ENCODE measurements at regions not wholly inside any gene's neighbourhood (a gene's known extent, or its start where the extent isn't known, plus 50 kb on each side); places are given as distances from the start of the nearest gene placed in this dataset.

DNA sequence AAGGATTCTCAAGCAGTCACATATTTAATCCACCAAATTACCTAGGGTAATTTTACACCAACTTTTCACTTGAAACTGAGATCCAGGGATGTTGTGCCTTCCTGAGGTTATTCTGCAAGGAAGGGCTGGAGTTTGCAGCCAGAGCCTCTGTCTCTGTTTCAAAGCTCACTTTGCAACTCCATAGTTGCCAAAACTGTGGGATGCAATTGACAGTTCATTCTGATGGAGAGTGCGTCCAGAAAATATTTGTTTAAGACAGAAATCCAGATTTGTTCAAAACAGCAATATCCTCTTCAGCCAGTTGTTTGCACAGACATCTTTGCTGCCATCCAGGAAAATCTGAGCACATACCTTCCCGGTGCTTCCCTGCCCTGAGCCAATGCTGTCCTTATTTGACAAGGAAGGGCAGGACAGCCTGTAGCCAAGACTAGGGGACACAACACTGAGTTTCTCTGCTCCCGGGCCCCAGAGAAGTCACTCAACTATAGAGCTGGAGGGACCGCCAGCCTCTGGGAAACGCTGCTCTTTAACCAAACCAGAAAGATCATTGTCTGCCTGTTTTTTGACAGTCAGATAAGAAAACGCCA, 297.4 kb downstream of the HIVEP2 start:
- no peak for DNase-seq
- no peak overlapping the region for H3K27ac ChIP-seq (ENCODE audit: low read length in 2 of 2)
- no peaks in the 10 kb centered on the region for H3K36me3 ChIP-seq (replicated peaks in 1 of 2; ENCODE audit: control extremely low read depth in 1 of 2, control insufficient read depth in 1 of 2, extremely low read depth in 1 of 2, insufficient read depth in 2 of 2, low read length in 1 of 2)
- 77% methylated on average over 5 of the region's 6 CpGs for WGBS (ENCODE audit: insufficient coverage)
- intact Hi-C loops (cut with micrococcal nuclease), result no loop called here
- TF ChIP-seq EZH2 (IDR thresholded peaks at IDR 0.05; ENCODE audit: borderline replicate concordance, insufficient read depth, low read depth, low read length, poor library complexity, severe bottlenecking), result no peak
- TF ChIP-seq, protein P1, sequence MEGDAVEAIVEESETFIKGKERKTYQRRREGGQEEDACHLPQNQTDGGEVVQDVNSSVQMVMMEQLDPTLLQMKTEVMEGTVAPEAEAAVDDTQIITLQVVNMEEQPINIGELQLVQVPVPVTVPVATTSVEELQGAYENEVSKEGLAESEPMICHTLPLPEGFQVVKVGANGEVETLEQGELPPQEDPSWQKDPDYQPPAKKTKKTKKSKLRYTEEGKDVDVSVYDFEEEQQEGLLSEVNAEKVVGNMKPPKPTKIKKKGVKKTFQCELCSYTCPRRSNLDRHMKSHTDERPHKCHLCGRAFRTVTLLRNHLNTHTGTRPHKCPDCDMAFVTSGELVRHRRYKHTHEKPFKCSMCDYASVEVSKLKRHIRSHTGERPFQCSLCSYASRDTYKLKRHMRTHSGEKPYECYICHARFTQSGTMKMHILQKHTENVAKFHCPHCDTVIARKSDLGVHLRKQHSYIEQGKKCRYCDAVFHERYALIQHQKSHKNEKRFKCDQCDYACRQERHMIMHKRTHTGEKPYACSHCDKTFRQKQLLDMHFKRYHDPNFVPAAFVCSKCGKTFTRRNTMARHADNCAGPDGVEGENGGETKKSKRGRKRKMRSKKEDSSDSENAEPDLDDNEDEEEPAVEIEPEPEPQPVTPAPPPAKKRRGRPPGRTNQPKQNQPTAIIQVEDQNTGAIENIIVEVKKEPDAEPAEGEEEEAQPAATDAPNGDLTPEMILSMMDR (IDR thresholded peaks at IDR 0.05), result no peak
- H3K79me2 ChIP-seq (ENCODE audit: control insufficient read depth, insufficient read depth, low read length), result no peaks in the 10 kb centered on the region
- no peak overlapping the region for H3K9ac ChIP-seq (ENCODE audit: low read length)
- no peak overlapping the region for H3K4me3 ChIP-seq (ENCODE audit: control extremely low read depth in 1 of 5, extremely low read depth in 1 of 5, insufficient read depth in 1 of 5, low read depth in 2 of 5, low read length in 4 of 5)
- no peak overlapping the region for H2AFZ ChIP-seq (ENCODE audit: insufficient read depth, low read depth, low read length, poor library complexity, severe bottlenecking)
- H3K9me3 Mint-ChIP-seq (ENCODE audit: insufficient read depth), result no peaks in the 10 kb centered on the region
- no peak overlapping the region for H3K27ac Mint-ChIP-seq
- no peak overlapping the region for H3K4me2 ChIP-seq (replicated peaks; ENCODE audit: low read depth, low read length, poor library complexity, severe bottlenecking)
- no peaks in the 10 kb centered on the region for H3K4me1 Mint-ChIP-seq
- ATAC-seq (ENCODE audit: low read depth), result no peak
- POLR2A ChIA-PET, result no interaction called here
- CTCF ChIA-PET, result no interaction called here
- H3K27me3 Mint-ChIP-seq, result peaks cover 17% of the 10 kb centered on the region
- no peaks in the 10 kb centered on the region for H3K27me3 ChIP-seq (replicated peaks in 1 of 4; ENCODE audit: control extremely low read depth in 1 of 4, control insufficient read depth in 3 of 4, insufficient read depth in 4 of 4, low read length in 3 of 4)
- H4K20me1 ChIP-seq (ENCODE audit: control insufficient read depth, insufficient read depth, low read length, poor library complexity, severe bottlenecking), result no peaks in the 10 kb centered on the region
- H3K4me3 Mint-ChIP-seq, result no peak overlapping the region
- H3K9me3 ChIP-seq (ENCODE audit: control extremely low read depth in 1 of 3, control insufficient read depth in 2 of 3, insufficient read depth in 1 of 3, low read length in 2 of 3), result no peaks in the 10 kb centered on the region
- no peaks in the 10 kb centered on the region for H3K4me1 ChIP-seq (ENCODE audit: control insufficient read depth in 2 of 2, insufficient read depth in 2 of 2, low read length in 2 of 2)

DNA sequence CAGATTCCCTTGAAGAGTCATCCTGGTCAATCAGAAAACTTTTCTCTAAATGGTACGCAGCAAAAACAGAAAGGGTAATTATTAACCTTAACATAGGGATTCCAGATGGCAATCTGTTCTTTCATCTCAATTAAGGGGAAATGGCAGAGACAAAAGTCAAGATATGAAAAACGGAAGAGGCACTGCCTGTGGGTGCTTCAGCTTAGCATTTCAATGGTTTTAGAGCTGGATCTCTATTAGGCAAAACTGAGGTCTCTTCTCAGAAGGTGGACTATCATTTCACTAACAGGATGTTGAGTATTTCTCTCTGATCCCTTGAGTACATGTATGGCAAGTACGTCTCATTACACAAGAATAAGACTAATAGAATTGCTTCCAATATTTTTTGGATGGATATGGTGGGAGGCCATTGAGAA, 296.9 kb downstream of the HIVEP2 start:
- intact Hi-C loops (cut with micrococcal nuclease), result no loop called here
- CTCF ChIA-PET, result interaction anchor here (1.4 kb wide), 1 partner anchor 80 kb away, joined by 3 read pairs; no protein-coding TSS in a partner anchor
- Mint-ChIP-seq H3K27me3 (peaks cover 17% of the 10 kb centered on the region), H3K4me1 (no peaks in the 10 kb centered on the region), H3K4me3 (no peak overlapping the region), H3K27ac (no peak overlapping the region), H3K9me3 (ENCODE audit: insufficient read depth) (no peaks in the 10 kb centered on the region)
- no peaks in the 10 kb centered on the region for H3K27me3 ChIP-seq (replicated peaks in 1 of 4; ENCODE audit: control extremely low read depth in 1 of 4, control insufficient read depth in 3 of 4, insufficient read depth in 4 of 4, low read length in 3 of 4)
- H3K4me1 ChIP-seq (ENCODE audit: control insufficient read depth in 2 of 2, insufficient read depth in 2 of 2, low read length in 2 of 2), result no peaks in the 10 kb centered on the region
- no peaks in the 10 kb centered on the region for H3K9me3 ChIP-seq (ENCODE audit: control extremely low read depth in 1 of 3, control insufficient read depth in 2 of 3, insufficient read depth in 1 of 3, low read length in 2 of 3)
- no peak overlapping the region for H3K4me2 ChIP-seq (replicated peaks; ENCODE audit: low read depth, low read length, poor library complexity, severe bottlenecking)
- 25% methylated on average over 1 of the region's 3 CpGs for WGBS (ENCODE audit: insufficient coverage)
- no peak for DNase-seq
- no peak overlapping the region for H2AFZ ChIP-seq (ENCODE audit: insufficient read depth, low read depth, low read length, poor library complexity, severe bottlenecking)
- H3K4me3 ChIP-seq (ENCODE audit: control extremely low read depth in 1 of 5, extremely low read depth in 1 of 5, insufficient read depth in 1 of 5, low read depth in 2 of 5, low read length in 4 of 5), result no peak overlapping the region
- H3K27ac ChIP-seq (ENCODE audit: low read length in 2 of 2), result no peak overlapping the region
- no peaks in the 10 kb centered on the region for H3K36me3 ChIP-seq (replicated peaks in 1 of 2; ENCODE audit: control extremely low read depth in 1 of 2, control insufficient read depth in 1 of 2, extremely low read depth in 1 of 2, insufficient read depth in 2 of 2, low read length in 1 of 2)
- H3K9ac ChIP-seq (ENCODE audit: low read length), result no peak overlapping the region
- no peak for ATAC-seq (ENCODE audit: low read depth)
- no peaks in the 10 kb centered on the region for H4K20me1 ChIP-seq (ENCODE audit: control insufficient read depth, insufficient read depth, low read length, poor library complexity, severe bottlenecking)
- H3K79me2 ChIP-seq (ENCODE audit: control insufficient read depth, insufficient read depth, low read length), result no peaks in the 10 kb centered on the region
- POLR2A ChIA-PET, result no interaction called here
- TF ChIP-seq, protein P1 (IDR thresholded peaks at IDR 0.05), result no peak
- TF ChIP-seq EZH2 (IDR thresholded peaks at IDR 0.05; ENCODE audit: borderline replicate concordance, insufficient read depth, low read depth, low read length, poor library complexity, severe bottlenecking), result no peak
